Spleen (tissue), 7 donors: ENCODE measurements at regions not wholly inside any gene's neighbourhood (a gene's known extent, or its start where the extent isn't known, plus 50 kb on each side); places are given as distances from the start of the nearest gene placed in this dataset.
"Not testable (repeated sequence)": the region's sequence is repeated elsewhere in the genome, so short reads cannot be mapped to it uniquely, and the experiment has no call there.

Experiments used
- CTCF ChIP-seq, 11 experiments: fragments of 200-600 bp in 7 of 11; fragments of 450-650 bp in 4 of 11; sonication (generic) in 4 of 11; IDR thresholded peaks in 8 of 11; conservative IDR thresholded peaks in 3 of 11; 1 replicate in 7 of 11; 2 replicates in 4 of 11; pipeline versions ENCODE4 v1.4.0 to v1.8.0; 2016 to 2021; ENCODE audit warnings: antibody characterized with exemption in 11 of 11, inconsistent platforms in 4 of 11, mild to moderate bottlenecking in 1 of 11
- POLR2AphosphoS5 ChIP-seq, 3 donors: sonication (generic); formaldehyde crosslinking; IDR thresholded peaks; one replicate each; pipeline ENCODE4 v1.5.1; 2017; ENCODE audit warnings: antibody characterized with exemption in 3 of 3
- donor health status: DM: no; HTN: no; CAD: no; lungs with moderate emphysema.
- donor health status: DM: no; HTN: no; CAD: no.
- donor health status: DM: no; HTN: no; CAD: no.

GRCh38 chr5:176048671-176049070 is 80.6 kb upstream of the THOC3 start:
- not testable (repeated sequence) for TF ChIP-seq POLR2AphosphoS5 (IDR thresholded peaks at IDR 0.05); CTCF (IDR thresholded peaks at IDR 0.05 in 8 of 11, conservative IDR thresholded peaks at IDR 0.05 in 3 of 11)
